Tibial artery (tissue), 4 donors: ENCODE measurements at regions not wholly inside any gene's neighbourhood (a gene's known extent, or its start where the extent isn't known, plus 50 kb on each side); places are given as distances from the start of the nearest gene placed in this dataset.

ENCODE experiments used
- DNase-seq, 2 donors: peaks; one replicate each; pipeline ENCODE4 v3.0.0-alpha.2; 2019
- H3K27ac ChIP-seq, 2 donors: fragments of 200-600 bp; sonication (generic) in 1 of 2; 1 replicate in 1 of 2; 2 replicates in 1 of 2; pipeline ENCODE4 v1.5.1; 2018 to 2019; ENCODE audit warnings: mild to moderate bottlenecking in 1 of 2
- H3K27me3 ChIP-seq, 2 donors: fragments of 200-600 bp; sonication (generic) in 1 of 2; one replicate each; pipeline versions ENCODE4 v1.5.1 to v1.6.0; 2016 to 2019
- H3K36me3 ChIP-seq, 3 donors: fragments of 200-600 bp; sonication (generic) in 2 of 3; one replicate each; pipeline ENCODE4 v1.5.1; 2016 to 2019; ENCODE audit warnings: mild to moderate bottlenecking in 2 of 3
- H3K4me1 ChIP-seq, 4 donors: fragments of 200-600 bp; sonication (generic) in 2 of 4; 1 replicate in 3 of 4; 2 replicates in 1 of 4; pipeline ENCODE4 v1.5.1; 2016 to 2019
- H3K4me3 ChIP-seq, 2 donors: fragments of 200-600 bp; sonication (generic) in 1 of 2; 1 replicate in 1 of 2; 2 replicates in 1 of 2; pipeline ENCODE4 v1.5.1; 2018 to 2019; ENCODE audit warnings: mild to moderate bottlenecking in 2 of 2
- H3K9me3 ChIP-seq, 3 donors: fragments of 200-600 bp; sonication (generic) in 1 of 3; one replicate each; pipeline ENCODE4 v1.5.1; 2016 to 2019
- CTCF ChIP-seq, 2 experiments: fragments of 200-600 bp in 1 of 2; fragments of 450-650 bp in 1 of 2; IDR thresholded peaks; one replicate each; pipeline ENCODE4 v1.5.1; 2017 to 2019; ENCODE audit warnings: antibody characterized with exemption in 2 of 2, mild to moderate bottlenecking in 1 of 2, moderate library complexity in 1 of 2
- intact Hi-C: fragments of 100-400 bp; cut with DNase I; formaldehyde crosslinking; loops from one replicate; pipeline ENCODE4 v1.15.0; 2023; ENCODE audit warnings: low total_unique reads

DNA sequence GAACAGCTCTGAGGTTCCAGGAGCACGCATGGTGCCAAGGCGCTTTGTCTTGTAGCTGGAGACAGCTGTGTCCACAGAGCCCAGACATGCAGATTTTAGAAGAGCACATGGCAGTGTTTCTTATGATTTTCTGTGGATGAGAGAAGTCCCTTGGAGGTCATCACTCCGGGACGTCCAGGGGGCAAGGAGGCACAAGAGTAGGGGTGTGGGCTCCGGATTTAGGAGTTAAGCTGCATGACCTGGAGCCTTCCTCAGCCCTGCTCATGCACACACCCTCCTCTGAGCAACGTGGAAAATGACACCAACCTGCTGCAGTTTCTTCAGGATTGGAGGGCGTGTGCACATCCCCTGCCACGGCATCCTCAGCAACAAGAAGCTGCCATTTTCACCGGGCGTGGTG, 1286.7 kb downstream of the TBC1D22A start:
- no peak for TF ChIP-seq CTCF (IDR thresholded peaks at IDR 0.05)
- intact Hi-C loops = no loop called here
- H3K9me3 ChIP-seq = no peaks in the 10 kb centered on the region
- no peak overlapping the region for H3K4me3 ChIP-seq
- H3K27me3 ChIP-seq = no peaks in the 10 kb centered on the region
- H3K27ac ChIP-seq = no peak overlapping the region
- H3K36me3 ChIP-seq = no peaks in the 10 kb centered on the region
- no peaks in the 10 kb centered on the region for H3K4me1 ChIP-seq
- no peak for DNase-seq

DNA sequence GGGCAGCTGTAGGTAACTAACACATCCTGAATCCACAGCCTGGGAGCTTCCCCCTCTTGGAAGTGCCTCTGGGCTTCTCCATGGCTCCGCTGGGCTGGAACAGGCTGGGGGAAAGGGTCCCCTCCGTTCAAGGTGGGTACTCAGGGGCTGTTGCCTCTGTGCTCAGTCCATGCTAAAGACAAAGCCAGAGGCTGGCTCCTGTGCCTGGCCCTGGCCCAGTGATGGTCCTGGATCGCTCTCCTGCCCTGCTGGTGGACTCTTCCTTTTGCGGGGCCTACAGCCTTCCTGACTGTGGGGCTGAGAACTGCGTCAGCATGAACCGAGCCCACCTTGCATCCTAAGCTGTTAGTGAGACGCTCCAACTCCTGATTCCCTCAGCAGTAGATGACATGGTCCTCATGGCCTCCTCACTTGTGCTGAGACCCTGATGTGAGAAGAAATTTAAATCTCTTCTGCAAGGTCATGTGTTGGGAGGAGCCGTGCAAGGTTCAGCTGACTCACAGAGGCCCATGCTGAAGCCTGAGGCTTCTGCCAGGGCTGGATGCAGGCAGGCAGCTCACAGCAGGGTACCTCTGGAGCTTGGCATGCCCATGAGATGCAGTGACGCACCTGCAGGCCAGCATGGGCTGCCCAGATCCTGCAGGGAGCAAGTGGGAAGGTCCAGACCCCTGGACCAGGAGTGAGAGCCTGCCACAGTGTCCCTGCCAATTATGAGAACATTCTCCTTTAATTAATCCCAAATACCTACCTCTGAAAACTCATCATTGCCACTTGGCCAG, 1285.5 kb downstream of the TBC1D22A start:
- intact Hi-C loops = no loop called here
- Histone ChIP-seq H3K4me1 (no peaks in the 10 kb centered on the region), H3K27ac (no peak overlapping the region), H3K36me3 (no peaks in the 10 kb centered on the region), H3K27me3 (peaks cover 0 to 4% of the 10 kb centered on the region in 2 donors), H3K4me3 (no peak overlapping the region), H3K9me3 (no peaks in the 10 kb centered on the region)
- no peak for DNase-seq
- no peak for TF ChIP-seq CTCF (IDR thresholded peaks at IDR 0.05)

DNA sequence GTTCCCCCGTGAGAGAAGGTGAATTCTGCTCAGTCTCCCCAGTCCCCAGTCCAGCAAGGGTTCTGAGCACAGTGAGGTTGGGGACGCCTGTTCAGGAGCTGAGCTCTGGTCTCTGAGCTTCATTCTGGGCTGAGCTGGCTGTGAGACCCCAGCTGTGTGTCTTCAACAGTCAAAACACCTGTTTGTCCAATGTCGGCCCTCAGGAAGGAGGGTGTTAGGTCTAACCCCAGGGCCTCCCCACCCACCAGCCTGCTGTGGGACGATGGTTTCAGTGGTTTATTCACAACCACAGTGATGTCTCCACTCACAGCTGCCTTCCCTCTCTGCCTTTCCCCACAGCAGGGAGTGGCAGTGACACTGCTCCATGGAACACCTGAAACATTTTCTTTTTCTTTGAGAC, 1282.9 kb downstream of the TBC1D22A start:
- Histone ChIP-seq H3K9me3 (no peaks in the 10 kb centered on the region), H3K36me3 (no peaks in the 10 kb centered on the region), H3K4me1 (no peaks in the 10 kb centered on the region), H3K27me3 (peaks cover 0 to 4% of the 10 kb centered on the region in 2 donors), H3K4me3 (no peak overlapping the region), H3K27ac (no peak overlapping the region)
- TF ChIP-seq CTCF (IDR thresholded peaks at IDR 0.05) = no peak
- intact Hi-C loops = no loop called here
- DNase-seq = no peak

DNA sequence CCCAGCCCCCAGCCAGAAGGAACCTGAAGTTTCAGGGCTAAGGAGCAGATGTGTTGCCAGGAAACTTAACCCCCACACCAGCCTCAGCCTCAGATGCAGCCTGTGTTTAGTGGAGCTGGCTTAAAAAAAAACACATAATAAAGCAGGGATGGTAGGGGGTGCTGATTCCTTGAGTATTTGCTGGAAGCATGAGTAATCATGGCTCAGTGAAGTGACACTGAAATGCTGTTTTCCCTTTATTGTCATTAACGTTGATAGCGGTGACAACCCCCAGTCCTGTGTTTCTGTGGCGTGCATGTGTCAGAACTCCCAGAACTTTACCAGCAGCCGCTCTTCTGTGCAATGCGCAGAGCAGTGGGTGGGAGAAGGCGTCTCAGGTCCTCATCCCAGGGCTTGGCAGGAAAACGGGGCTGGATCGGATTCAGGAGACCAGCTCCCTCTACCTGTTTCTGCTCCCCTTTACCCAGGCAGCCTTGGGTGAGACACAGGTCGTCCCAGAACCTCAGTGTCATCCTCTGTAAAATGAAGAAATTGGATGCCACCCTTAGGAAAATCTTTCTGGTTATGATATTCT, 1282.1 kb downstream of the TBC1D22A start:
- Histone ChIP-seq H3K9me3 (no peaks in the 10 kb centered on the region), H3K4me3 (no peak overlapping the region), H3K27ac (no peak overlapping the region), H3K4me1 (no peaks in the 10 kb centered on the region), H3K36me3 (no peaks in the 10 kb centered on the region), H3K27me3 (peaks cover 0 to 4% of the 10 kb centered on the region in 2 donors)
- no peak for DNase-seq
- no peak for TF ChIP-seq CTCF (IDR thresholded peaks at IDR 0.05)
- intact Hi-C loops = no loop called here

DNA sequence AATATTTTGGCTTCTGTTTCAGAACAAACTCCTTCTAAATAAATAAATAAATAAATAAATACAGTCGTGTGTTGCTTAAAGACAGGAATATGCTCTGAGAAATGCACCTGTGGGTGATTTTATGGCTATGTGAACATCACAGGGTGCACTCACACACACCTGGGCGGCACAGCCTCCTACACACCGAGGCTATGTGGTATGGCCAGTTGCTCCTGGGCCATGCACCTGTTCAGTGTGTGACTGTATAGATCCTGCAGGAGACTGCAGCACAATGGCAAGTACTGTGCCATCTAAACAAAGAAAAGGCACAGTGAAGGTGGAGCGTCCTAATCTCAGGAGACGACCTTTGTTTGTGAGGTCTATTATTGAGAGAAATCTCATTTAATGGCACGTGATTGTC, 1281.1 kb downstream of the TBC1D22A start:
- Histone ChIP-seq H3K27me3 (peaks cover 0 to 4% of the 10 kb centered on the region in 2 donors), H3K36me3 (no peaks in the 10 kb centered on the region), H3K4me3 (no peak overlapping the region), H3K27ac (no peak overlapping the region), H3K9me3 (no peaks in the 10 kb centered on the region), H3K4me1 (no peaks in the 10 kb centered on the region)
- no peak for DNase-seq
- no peak for TF ChIP-seq CTCF (IDR thresholded peaks at IDR 0.05)
- intact Hi-C loops = no loop called here
